PFSK-1 (cell line): ENCODE measurements at regions not wholly inside any gene's neighbourhood (a gene's known extent, or its start where the extent isn't known, plus 50 kb on each side); places are given as distances from the start of the nearest gene placed in this dataset.

Experiments
- FOXP2 ChIP-seq: optimal IDR thresholded peaks from 2 replicates; pipeline ENCODE3; 2011; ENCODE audit warnings: borderline replicate concordance, control low read depth, inconsistent platforms; ENCODE audit not compliant: insufficient read depth; ENCODE audit errors: extremely low read length, extremely low read depth
- POLR2AphosphoS5 ChIP-seq: IDR thresholded peaks from 2 replicates; pipeline ENCODE4 v1.6.1; 2012; ENCODE audit warnings: low read depth, mild to moderate bottlenecking, control low read depth, low read length, moderate library complexity
- SIN3A ChIP-seq: IDR thresholded peaks from 2 replicates; pipeline ENCODE4 v1.6.1; 2012; ENCODE audit warnings: mild to moderate bottlenecking, low read length, moderate library complexity, borderline replicate concordance; ENCODE audit not compliant: insufficient read depth
- TAF1 ChIP-seq: IDR thresholded peaks from 2 replicates; pipeline ENCODE4 v1.6.1; 2012; ENCODE audit warnings: low read length, control low read depth, borderline replicate concordance; ENCODE audit not compliant: insufficient read depth
- TF ChIP-seq, protein P1 (sequence below), 2 experiments: IDR thresholded peaks; 2 replicates each; pipeline versions ENCODE4 v1.6.1 to v1.8.0; 2011 to 2012; ENCODE audit warnings: low read depth in 2 of 2, low read length in 2 of 2, control low read depth in 1 of 2, inconsistent platforms in 1 of 2, mild to moderate bottlenecking in 1 of 2, moderate library complexity in 1 of 2; ENCODE audit not compliant: insufficient read depth in 1 of 2

DNA sequence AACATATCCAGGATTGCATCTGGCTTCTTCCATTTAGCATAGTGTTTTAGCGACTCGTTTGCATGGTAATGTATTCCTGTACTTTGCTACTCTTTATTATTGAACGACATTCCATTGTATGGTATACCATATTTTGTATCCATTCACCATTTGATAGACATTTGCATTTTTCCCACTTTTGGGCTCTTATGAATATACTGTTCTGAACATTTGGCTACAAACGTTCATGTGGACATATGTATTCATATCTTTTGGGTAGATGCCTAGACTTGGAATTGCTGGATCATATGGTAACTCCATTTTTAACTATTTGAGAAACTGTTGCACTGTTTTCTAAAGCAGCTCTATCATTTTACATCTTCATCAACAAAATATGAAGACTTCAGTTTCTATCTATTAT is 383.7 kb upstream of the AKR1E2 start:
- TF ChIP-seq TAF1 (no peak), POLR2AphosphoS5 (no peak), FOXP2 (no peak), SIN3A (no peak)
- TF ChIP-seq, protein P1, sequence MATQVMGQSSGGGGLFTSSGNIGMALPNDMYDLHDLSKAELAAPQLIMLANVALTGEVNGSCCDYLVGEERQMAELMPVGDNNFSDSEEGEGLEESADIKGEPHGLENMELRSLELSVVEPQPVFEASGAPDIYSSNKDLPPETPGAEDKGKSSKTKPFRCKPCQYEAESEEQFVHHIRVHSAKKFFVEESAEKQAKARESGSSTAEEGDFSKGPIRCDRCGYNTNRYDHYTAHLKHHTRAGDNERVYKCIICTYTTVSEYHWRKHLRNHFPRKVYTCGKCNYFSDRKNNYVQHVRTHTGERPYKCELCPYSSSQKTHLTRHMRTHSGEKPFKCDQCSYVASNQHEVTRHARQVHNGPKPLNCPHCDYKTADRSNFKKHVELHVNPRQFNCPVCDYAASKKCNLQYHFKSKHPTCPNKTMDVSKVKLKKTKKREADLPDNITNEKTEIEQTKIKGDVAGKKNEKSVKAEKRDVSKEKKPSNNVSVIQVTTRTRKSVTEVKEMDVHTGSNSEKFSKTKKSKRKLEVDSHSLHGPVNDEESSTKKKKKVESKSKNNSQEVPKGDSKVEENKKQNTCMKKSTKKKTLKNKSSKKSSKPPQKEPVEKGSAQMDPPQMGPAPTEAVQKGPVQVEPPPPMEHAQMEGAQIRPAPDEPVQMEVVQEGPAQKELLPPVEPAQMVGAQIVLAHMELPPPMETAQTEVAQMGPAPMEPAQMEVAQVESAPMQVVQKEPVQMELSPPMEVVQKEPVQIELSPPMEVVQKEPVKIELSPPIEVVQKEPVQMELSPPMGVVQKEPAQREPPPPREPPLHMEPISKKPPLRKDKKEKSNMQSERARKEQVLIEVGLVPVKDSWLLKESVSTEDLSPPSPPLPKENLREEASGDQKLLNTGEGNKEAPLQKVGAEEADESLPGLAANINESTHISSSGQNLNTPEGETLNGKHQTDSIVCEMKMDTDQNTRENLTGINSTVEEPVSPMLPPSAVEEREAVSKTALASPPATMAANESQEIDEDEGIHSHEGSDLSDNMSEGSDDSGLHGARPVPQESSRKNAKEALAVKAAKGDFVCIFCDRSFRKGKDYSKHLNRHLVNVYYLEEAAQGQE (IDR thresholded peaks at IDR 0.05; ENCODE audit: insufficient read depth in 1 of 2, low read depth in 2 of 2, low read length in 2 of 2): no peak

DNA sequence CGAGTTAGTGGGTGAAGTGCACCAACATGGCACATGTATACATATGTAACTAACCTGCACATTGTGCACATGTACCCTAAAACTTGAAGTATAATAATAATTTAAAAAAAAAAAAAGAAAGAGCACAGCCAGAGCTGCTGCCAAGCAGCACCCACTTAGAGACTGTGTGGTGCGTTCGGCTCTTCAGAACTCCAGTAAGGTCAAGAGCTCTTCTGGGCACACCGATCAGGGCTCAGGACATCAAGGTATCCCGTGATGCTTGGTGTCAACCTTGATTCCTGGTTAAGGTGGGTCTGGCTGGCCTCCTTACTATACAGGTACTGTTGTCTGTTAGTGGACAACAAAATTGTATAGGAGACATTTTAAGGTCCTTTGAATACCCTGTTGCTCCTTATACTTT is 385.7 kb upstream of the AKR1E2 start:
- TF ChIP-seq, protein P1 (IDR thresholded peaks at IDR 0.05; ENCODE audit: insufficient read depth in 1 of 2, low read depth in 2 of 2, low read length in 2 of 2): no peak
- TF ChIP-seq FOXP2 (no peak), SIN3A (no peak), POLR2AphosphoS5 (no peak), TAF1 (no peak)

DNA sequence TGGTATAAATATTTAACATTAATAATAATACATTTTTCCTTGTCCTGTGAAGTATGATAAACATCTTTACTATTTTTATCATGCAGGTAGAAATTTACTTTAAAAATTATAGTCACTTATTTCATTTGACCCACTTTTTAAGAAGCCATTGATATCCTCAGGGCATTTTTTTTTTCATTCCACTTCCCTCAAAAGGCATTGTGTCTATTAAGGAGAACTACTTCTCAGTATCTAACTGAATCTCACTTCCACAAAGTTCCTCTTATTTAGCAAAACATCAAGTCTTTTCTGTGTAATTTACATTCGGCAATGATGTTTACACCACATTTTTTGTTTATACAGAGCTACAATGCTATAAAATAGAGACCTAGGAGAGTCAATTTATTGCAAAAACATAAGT is 388.2 kb upstream of the AKR1E2 start:
- TF ChIP-seq SIN3A: no peak
- TF ChIP-seq, protein P1 (IDR thresholded peaks at IDR 0.05; ENCODE audit: insufficient read depth in 1 of 2, low read depth in 2 of 2, low read length in 2 of 2): no peak
- TF ChIP-seq POLR2AphosphoS5: no peak
- no peak for TF ChIP-seq TAF1
- TF ChIP-seq FOXP2: no peak

DNA sequence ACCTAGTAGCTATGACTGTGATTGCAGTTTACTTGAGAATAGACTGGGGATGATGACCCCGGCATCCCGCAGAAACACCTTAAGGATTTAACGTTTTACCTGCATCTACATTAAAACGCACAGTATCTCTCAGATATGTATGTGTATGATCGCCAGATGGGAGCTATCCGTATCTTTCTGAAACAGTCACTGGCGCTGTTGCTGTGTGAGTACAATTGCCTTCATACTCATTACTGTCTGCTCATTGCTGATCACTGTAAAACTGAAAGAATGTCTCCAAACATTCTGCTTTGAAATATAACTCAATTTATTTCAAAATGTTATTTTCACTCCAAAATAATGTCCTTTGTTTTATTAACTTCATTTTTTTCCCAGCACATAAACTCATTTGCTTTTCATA is 388.9 kb upstream of the AKR1E2 start:
- TF ChIP-seq, protein P1 (IDR thresholded peaks at IDR 0.05; ENCODE audit: insufficient read depth in 1 of 2, low read depth in 2 of 2, low read length in 2 of 2): no peak
- TF ChIP-seq POLR2AphosphoS5 (no peak), FOXP2 (no peak), SIN3A (no peak), TAF1 (no peak)

DNA sequence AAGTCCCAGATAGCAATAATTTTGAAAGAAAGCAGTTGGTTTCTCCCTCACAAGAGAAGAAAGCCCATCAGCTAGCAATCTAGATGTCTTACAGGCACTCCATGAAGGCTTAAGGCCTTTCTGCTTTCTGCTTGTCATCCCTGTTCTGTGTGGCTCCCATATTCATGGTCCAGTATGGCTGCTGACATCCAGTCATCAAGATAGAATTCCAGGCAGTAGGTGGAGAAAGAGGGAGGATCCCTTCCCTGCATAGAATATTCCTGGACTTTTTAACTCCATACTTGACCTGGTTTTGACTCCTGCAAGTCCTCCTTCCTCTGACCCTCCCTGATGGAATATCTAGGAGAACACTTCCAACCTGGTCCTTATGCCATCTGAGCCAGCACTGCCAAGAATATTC is 389.9 kb upstream of the AKR1E2 start:
- TF ChIP-seq TAF1: no peak
- TF ChIP-seq, protein P1 (IDR thresholded peaks at IDR 0.05; ENCODE audit: insufficient read depth in 1 of 2, low read depth in 2 of 2, low read length in 2 of 2): no peak
- no peak for TF ChIP-seq SIN3A
- no peak for TF ChIP-seq FOXP2
- no peak for TF ChIP-seq POLR2AphosphoS5
